Skin epidermis (tissue), 12 donors: ENCODE measurements at regions not wholly inside any gene's neighbourhood (a gene's known extent, or its start where the extent isn't known, plus 50 kb on each side); places are given as distances from the start of the nearest gene placed in this dataset.

Experiments
- H3K27ac ChIP-seq, 21 experiments: fragments of 200-600 bp; sonication (generic) in 11 of 21; one replicate each; pipeline ENCODE4 v1.5.0; 2020; ENCODE audit warnings: mild to moderate bottlenecking in 3 of 21, inconsistent platforms in 2 of 21, moderate library complexity in 2 of 21
- H3K4me3 ChIP-seq, 7 experiments: fragments of 200-600 bp; sonication (generic) in 2 of 7; one replicate each; pipeline ENCODE4 v1.5.0; 2020; ENCODE audit warnings: inconsistent platforms in 2 of 7, mild to moderate bottlenecking in 2 of 7, moderate library complexity in 1 of 7

DNA sequence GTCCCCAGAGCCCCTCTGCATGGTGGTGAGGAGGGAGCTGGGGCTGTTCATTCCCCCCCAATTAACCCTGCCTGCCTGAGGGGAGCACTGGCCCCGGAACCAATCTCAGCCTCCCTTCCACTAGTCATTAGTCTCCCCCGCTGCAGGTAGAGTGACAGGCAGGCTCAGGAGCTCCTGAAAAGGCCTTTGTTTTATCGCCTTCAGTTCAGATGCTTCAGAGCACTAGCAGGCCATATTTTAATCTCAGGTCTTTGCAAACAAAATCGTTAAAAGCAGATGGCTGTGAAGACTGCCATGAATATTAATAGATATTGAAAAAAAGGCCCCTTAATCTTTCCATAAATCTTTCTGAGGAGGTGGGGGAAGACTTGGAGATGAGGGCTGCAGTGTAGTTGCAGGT lies 250.7 kb downstream of the RPS24 start:
- no peak overlapping the region for H3K4me3 ChIP-seq
- no peak overlapping the region for H3K27ac ChIP-seq

DNA sequence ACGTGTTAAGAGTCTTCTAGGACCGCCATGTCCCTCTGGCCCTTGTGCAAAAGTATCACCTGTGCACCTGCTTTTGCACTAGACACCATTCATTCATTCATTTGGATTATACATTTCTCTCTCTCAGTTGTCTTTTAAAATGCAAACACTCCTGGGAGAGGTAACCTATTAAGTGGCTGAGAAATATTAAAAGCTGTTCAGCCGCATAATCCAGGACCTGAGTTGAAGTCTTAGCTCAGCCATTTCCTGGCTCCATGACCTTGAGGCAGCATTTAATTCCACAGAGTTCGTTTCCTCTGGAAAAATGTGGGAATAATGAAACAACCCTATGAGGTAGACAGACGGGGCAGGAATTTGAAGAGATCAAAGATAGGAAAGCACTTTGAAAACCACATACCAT lies 251.6 kb downstream of the RPS24 start:
- Histone ChIP-seq H3K27ac (no peak overlapping the region), H3K4me3 (no peak overlapping the region)

DNA sequence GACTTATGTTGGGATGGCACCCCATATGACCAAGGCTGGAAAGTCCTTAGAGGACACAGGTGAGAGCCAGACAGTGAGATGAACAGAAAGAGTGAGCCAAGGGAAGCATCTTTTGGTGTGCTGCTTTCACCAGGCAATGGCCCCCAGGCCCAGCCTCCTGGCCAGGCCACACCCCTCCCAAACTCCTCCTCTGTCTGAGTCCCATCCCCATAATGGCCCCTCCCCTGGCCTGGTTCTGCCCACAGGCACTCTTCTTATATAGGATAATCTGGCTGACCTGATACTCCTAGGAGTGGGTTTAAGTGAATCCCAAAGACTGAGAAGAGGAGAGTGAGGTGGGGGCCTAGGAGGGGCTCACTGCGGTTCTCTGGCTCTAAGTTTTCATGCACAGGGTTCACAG lies 252.5 kb downstream of the RPS24 start:
- H3K4me3 ChIP-seq: no peak overlapping the region
- no peak overlapping the region for H3K27ac ChIP-seq

DNA sequence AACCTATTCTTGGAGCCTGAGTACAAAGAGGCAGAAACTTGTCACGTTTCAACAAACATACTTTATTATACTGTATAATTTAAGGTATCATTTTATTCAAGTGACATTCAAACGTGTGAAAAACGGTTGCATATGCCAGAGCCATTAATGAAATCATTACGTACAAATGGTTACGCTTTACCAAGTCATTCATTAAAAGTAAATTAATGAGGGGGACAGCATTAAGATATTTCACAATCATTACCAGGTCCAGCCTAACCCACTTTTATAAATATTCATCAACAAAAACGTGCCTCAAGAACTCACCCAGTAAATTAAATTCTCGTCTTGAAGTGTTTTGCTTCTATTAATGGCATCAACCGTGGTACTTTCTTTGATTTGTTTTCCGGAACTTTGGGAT lies 253.0 kb downstream of the RPS24 start:
- H3K27ac ChIP-seq: no peak overlapping the region
- H3K4me3 ChIP-seq: no peak overlapping the region

DNA sequence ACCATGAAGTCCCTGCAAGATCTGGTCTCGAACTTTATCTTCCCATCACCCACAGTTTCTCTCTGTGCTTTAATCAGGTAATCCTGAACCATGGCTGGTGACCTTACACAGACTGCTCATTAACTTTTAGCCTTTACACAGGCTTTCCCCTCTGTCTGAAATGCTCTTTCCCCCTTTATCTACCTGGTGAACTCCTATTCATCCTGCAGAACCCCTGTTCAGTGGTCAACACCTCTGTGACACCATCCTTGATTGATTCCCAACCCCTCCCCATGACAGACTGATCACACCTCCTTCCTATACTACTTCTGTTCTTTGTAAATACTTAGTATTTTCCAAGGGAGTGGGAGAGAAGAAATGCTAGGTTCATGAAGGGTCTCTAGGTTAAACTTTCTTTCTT lies 254.0 kb downstream of the RPS24 start:
- Histone ChIP-seq H3K4me3 (no peak overlapping the region), H3K27ac (no peak overlapping the region)

DNA sequence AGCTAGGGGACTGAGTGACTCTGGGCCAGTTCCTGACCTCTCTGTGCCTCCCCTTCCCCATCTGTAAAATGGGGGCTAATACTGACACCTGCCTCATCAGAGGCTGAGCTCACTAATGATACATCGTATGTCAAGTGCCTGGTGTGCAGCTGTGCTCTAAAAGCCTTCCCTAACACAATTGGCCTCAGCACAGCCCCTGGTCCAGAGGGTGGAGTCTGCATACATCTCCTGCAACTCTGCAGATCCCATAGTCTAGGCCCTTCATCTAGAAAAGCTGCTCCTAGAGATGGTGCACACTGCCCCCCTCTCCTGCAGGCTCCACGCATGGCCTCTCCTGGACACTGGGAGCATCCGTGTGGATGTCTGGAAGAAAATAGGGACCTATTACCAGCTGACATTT lies 255.0 kb downstream of the RPS24 start:
- Histone ChIP-seq H3K4me3 (no peak overlapping the region), H3K27ac (no peak overlapping the region)

DNA sequence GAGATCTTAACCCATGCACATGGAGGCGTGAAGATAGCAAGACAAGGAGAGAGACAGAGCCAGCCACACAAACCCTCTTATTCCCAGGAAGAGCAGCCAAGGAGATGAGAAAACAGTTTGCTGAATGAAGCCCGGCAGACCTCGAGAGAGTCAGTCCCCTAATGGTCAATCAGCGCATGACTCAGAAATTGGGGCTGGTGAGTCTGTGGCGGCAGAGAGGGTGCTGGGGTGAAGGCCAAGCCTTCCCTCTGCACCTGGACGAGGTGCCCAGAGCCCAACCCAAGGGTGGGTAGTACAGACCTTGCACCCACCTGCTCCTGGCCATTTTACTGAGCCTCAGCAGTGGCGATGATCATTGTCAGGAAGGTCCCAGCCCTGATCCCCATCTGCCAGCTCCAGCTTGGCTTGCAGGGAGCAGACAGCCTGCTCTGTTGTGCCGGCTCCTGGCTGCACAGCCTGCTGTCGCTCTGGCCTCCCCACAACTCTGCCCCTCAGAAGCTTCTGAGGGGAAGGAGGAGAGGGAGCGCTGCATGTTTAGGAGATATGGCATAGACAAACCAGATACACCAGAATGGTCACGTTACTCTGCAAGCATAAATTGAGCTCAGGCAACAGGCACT lies 256.6 kb downstream of the RPS24 start:
- Histone ChIP-seq H3K4me3 (no peak overlapping the region), H3K27ac (no peak overlapping the region)

DNA sequence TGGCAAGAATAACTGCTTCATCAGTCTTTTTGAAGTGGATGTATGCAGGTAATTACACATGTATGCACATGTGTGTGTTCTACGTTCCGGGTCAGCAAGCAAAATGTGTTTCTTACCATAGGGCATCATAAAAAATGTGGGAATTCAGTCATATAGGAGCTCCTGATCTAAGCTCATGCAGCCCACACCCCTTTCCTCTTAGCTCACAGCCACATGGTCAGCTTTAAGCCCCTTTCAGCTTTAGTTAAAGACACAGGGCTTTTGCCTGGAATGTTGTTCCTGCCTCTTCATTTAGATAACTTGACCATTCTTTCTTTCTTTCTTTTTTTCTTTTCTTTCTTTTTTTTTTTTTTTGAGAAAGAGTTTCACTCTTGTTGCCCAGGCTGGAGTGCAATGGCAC lies 258.1 kb downstream of the RPS24 start:
- Histone ChIP-seq H3K27ac (no peak overlapping the region), H3K4me3 (no peak overlapping the region)

DNA sequence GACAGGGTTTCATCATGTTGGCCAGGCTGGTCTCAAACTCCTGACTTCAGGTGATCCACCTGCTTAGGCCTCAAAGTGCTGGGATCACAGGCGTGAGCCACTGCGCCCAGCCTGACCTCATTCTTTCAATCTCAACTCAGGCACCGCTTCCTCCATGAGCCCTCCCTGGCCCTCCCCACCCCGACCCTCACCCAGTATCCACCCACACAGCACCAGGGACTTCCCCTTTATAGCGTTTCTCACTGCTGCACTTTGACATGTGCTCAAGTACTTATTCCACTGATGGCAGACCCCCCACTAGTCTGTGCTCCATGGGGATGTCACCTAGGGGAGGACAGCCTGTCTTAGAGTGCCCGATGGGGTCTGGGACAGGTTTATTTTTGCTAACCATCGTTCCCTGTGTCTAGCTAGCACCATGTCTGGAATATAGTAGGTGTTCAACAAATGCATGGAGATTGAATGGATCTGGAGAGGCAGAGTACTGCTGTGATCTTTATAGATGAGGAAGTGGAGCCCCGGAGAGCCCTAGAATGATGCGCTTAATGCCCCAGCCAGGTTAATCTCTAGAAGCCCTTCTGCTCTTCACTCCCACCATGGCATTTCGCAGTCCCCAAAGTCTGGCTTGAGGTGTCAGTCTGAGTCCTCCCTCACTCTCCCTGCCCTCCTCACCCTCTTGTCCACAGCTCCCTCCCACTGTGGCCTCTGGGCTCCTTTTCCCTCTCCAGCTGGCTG lies 258.8 kb downstream of the RPS24 start:
- H3K27ac ChIP-seq: no peak overlapping the region

DNA sequence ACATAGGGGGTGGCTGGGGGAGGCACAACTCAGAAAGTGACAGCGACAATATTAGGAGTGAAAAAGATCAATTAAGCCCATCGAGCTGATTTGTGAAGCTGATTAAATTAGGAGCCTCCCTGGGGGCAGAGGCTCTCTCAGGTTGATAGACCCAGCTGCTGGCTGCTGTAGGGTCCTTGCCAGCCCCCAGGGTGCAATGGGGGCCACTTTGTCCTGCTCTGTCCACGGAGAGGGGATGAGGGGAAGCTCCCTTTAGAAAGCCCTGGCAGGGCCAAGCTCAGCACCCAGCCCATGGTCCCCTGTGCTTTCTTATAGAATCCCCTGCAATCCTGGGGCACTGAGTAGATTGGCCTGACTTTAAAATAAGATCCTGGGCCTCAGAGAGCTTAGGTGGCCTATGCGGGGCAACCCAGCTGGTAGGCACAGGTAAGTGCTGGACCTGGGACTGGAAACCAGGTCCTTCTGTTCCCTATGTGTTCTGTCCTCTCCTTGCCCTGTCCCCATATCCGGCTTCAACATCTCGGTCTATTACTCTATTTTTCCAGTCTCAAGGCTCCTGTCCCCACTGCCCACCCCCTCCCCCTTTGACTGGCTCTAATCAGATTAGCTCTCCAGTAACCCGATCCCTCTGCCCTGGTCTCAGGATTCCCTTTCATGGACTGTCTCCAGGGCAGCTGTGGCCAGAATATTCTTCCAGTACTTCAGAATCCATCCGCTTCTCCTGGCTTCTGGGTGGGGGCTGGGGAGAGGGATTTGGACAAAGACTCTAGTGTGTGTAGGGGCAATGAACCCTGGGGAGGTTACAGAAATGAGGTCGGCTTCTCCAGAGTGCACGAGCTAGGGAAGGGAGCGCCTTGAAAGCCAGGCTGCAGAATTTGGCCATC lies 259.6 kb downstream of the RPS24 start:
- H3K27ac ChIP-seq: no peak overlapping the region
- no peak overlapping the region for H3K4me3 ChIP-seq

More for the DNA sequence above, 258.8 kb downstream of the RPS24 start:
- H3K4me3 ChIP-seq: no peak overlapping the region

DNA sequence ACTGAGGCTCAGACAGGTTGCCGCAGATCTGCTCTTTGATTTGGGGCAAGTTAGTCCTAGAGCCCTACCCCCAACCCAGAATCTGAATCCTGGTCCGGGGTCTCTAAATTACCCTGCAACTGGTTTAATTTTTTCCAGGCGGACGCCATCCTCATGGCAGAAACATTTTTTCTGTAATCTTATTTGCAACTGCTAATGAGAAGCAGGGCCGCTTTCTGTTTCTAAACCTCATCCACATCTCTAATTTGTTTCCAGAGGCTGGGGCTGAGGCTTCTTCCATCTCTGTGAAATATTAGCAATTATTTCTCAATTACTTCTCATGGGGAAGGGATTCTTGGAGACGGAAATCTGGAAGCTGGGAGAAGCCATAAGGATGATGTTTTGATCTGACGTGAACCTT lies 261.6 kb downstream of the RPS24 start:
- Histone ChIP-seq H3K27ac (peak overlapping the region in 4 of 21 experiments; percentile 11 to 44 (median 22)), H3K4me3 (no peak overlapping the region)

DNA sequence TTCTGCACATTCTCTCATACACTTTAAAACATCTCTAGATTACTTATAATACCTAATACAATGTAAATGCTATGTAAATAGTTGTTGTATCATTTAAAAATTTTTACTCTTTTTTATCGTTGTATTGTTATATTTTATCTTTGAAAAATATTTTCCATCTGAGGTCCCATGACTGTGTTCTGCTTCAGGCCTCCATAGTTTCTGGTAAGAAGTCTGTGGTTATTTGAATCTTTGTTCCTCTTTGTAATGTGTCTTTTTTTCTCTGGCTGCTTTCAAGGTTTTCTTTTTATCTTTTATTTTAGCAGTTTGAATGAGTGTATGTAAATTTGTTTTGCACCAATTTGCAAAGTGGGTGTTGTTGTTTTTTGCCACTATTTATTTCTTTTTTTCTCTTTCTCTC lies 263.1 kb downstream of the RPS24 start:
- H3K4me3 ChIP-seq: no peak overlapping the region
- H3K27ac ChIP-seq: no peak overlapping the region

DNA sequence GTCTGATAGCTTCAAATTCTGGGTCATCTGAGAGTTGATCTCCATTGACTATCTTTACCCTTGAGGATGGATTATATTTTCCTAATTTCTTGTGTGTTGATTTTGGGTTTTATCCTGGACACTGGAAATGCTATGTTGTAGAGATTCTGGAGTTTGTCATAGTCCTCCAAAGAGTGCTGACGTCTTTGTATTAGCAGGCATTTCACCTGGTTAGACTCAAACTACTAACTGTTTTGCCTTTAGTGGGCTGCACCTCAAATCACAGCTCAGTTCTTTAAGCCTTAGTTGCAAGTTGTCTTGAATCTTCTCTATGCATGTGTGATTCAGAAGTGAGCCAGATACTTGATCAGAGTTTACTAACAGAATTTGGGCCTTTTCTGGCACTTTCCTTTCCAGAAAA lies 264.3 kb downstream of the RPS24 start:
- H3K4me3 ChIP-seq: no peak overlapping the region

DNA sequence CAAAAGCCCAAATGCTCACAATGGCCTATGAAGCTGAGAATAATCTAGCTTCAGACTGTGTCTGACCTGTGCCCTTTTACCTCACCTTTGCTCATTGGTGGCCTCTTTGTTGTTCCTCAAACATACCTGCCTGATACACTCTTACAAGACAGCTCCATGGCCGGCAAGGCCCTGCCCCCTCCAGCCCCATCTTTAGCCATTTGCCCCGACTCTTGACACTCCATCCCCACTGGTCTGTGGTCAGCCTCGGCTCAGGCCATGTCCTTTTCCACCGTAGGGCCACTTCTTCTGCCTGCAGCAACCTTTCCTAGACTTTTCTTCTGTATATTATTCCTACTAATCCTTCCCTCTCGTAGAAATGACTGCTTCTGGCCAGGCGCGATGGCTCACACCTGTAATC lies 265.2 kb downstream of the RPS24 start:
- no peak overlapping the region for H3K4me3 ChIP-seq
- peak overlapping the region in 1 of 21 experiments; percentile 45 for H3K27ac ChIP-seq

More for the DNA sequence above, 264.3 kb downstream of the RPS24 start:
- H3K27ac ChIP-seq: peak overlapping the region in 1 of 21 experiments; percentile 3

DNA sequence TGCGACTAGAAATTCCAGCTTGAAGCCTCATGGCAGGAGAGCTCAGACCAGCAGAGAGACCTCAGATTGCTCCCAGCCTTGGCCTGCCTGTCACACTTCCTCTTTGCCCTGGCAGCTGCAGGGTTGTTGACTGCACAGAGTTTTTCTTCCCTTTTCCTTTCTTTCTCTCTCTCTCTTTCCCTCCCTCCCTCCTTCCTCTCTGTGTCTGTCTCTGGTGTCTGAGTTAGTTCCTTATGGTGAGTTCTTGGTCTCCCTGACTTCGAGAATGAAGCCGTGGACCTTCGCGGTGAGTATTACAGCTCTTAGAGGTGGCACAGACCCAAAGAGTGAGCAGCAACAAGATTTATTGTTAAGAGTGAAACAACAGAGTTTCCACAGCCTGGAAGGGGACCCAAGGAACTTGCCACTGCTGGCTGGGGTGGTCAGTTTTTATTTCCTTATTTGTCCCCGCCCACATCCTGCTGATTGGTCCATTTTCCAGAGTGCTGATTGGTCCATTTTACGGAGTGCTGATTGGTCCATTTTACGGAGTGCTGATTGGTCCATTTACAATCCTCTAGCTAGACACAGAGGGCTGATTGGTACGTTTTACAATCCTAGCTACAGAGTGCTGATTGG lies 266.3 kb downstream of the RPS24 start:
- peak overlapping the region in 10 of 21 experiments; percentile 8 to 67 (median 34) for H3K27ac ChIP-seq
- no peak overlapping the region for H3K4me3 ChIP-seq

DNA sequence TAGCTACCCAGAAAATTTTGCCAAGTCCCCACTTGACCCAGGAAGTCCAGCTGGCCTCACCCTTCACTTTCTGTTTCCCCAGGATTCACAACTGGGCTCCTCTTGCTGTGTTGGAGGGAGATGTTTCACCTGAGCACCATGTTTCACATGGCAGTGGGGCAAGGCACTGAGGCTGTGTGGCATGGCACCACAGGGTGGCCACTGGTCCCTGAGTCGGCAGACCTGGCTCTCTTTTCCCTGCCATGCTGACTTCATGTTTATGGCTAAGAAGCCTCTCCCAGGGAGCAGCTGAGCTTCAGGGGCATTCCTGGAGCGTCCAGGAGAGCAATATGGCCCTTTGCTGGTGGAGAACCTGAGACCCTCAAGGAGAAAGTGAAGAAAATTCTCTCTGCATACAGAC lies 266.9 kb downstream of the RPS24 start:
- peak overlapping the region in 1 of 21 experiments; percentile 67 for H3K27ac ChIP-seq
- no peak overlapping the region for H3K4me3 ChIP-seq

DNA sequence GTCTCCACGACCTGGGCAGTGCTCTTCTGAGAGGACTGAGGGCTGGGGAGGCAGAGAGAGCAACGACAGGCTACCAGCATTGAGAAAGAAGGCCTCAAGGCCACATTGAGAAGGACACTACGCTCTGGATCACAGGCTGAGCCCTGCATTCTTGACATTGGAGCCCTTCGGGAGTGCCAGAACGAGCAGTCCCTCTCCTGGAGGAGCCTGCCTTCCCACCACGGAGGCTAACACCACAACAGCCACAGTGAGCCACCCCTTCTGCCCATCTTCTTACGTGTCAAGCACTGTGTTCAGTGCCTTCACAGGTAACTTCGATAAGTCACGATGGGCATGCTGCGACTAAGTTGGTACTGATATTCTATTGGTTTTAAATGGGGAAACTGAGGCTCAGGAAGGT lies 267.8 kb downstream of the RPS24 start:
- peak overlapping the region in 1 of 21 experiments; percentile 94 for H3K27ac ChIP-seq

DNA sequence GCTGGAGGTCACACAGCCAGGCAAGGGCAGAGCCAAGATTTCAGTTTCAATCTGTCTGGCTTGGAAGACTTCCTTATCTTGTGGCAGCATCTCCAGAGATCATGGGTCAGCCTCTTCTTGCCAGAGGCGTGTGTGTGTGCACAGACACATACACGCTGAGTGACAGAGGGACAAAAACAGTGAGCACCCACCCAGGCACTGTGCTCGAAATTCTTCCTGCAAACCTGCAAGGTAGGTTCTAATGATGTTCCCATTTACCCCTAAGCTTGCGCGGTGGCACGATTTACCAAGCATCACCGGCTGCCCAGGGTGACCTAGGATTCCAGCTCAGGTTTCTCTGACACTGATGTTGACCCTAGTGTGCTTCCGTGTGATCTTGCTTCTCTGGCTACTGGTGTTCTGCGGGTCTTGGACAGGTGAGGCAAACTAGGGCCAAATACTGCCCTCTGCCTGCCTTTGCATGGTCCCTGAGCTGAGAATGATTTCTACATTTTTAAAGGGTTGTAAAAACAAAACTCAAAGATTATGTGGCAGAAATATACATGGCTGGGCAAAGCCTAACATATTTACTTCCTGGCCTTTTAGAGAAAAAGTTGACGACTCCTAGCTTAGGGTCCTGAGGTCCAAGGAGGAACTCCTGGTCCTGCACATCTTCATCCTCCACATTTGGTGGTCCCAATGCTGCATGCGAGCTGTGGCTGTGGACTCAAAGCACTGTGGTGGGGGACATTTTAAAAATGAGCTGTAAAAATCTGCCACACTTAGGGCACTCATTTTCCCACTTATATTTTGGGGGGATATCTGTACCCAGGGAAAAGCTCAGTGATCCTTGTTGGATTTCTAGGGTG lies 268.5 kb downstream of the RPS24 start:
- peak overlapping the region in 5 of 7 experiments; percentile 51 to 62 (median 56) for H3K4me3 ChIP-seq

More for the DNA sequence above, 267.8 kb downstream of the RPS24 start:
- no peak overlapping the region for H3K4me3 ChIP-seq

DNA sequence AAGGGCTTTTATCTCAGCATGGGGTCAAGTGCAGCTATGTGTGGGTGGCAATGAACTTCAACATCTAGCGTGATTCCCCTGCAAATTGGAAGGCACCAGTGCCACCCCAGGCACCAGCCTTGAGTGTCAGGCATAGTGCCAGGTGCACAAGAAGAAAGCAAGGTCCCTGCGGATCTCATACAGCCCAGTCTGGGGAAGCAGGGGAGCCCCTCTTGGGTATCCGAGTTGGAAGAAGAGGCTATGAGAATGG lies 269.0 kb downstream of the RPS24 start:
- H3K4me3 ChIP-seq: peak overlapping the region; percentile 45 to 62 (median 52)
- peak overlapping the region; percentile 4 to 96 (median 89) for H3K27ac ChIP-seq

More for the DNA sequence above, 268.5 kb downstream of the RPS24 start:
- H3K27ac ChIP-seq: peak overlapping the region in 20 of 21 experiments; percentile 76 to 96 (median 89)
